ENCODE measurements at regions not wholly inside any gene's neighbourhood (a gene's known extent, or its start where the extent isn't known, plus 50 kb on each side); places are given as distances from the start of the nearest gene placed in this dataset.
A peak's percentile ranks its signal among the peaks of the same experiment; 100 is the strongest.

DNA sequence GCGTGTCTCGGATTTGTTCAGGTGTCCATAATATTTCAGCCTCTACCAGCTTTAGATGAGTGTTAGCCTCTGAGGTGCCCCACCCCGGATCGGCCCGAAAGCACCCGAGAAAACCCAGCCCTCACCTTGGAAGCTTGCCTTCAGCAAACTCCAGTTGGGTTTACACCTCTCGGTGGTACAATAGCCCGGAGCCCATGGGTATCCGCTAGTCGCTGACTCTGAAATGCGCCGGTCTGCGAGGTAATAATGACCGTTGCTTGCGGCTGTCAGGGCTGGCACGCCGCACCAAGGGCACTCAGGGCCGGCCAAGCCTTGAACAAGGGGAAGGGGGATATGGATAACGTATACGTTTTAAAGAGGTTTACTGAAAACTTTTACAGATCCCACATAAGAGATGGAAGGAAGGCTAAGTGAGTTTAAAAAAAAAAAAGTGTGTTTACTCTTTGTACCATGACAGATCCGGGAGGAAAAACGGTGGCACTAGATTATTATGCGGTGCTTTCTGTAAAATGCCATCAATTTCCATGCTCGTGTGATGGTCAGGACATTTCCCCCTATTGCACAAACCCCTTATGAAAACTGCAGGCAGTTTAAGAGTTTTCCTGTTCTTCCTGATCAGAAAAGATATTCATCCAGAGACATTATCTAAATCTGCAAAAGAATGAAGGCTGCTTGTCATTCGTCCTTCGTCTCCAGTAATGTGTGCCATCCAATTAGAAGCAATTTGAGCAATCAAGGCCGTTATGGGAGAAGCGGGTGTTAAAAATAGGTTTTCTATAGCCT lies 124.2 kb downstream of the TMEM161B start:
- no peaks in the 10 kb centered on the region for H3K36me3 Mint-ChIP-seq (ENCODE audit: low read depth)
- no peak overlapping the region for H3K27ac Mint-ChIP-seq
- H3K4me3 Mint-ChIP-seq = no peak overlapping the region
- H3K4me1 Mint-ChIP-seq = peaks cover 5% of the 10 kb centered on the region
- peaks cover 3% of the 10 kb centered on the region for H3K9me3 Mint-ChIP-seq
- no peak for ATAC-seq (replicated peaks)
- H3K27me3 Mint-ChIP-seq = peaks cover 39% of the 10 kb centered on the region

DNA sequence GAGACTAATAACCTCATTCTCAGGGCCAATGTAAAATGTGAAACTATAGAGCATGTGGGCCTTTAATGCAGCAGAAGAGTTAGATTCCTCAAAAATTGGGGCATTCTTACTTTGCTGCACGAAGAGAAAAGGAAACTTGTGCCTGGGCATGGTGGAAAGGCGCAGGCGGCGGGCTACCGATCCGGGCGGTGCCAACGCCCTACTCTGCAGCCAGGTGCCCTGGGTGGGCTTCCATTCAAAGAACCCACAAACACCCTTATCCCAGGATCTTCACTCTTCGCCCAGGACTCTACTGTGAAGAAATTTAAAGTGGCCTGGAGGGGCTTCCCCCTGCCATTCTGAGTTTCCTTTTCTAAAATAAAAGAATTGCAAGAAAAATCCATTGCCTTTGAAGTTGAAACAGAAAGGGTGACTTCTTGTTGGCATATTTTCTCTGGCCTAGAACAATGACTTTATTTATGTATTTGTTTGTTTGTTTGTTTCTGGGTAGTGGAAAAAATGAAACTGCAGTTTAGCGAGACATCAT lies 124.9 kb downstream of the TMEM161B start:
- H3K27me3 Mint-ChIP-seq = peaks cover 35% of the 10 kb centered on the region
- no peak overlapping the region for H3K27ac Mint-ChIP-seq
- no peak overlapping the region for H3K4me3 Mint-ChIP-seq
- H3K4me1 Mint-ChIP-seq = peaks cover 5% of the 10 kb centered on the region
- H3K36me3 Mint-ChIP-seq (ENCODE audit: low read depth) = no peaks in the 10 kb centered on the region
- ATAC-seq (replicated peaks) = no peak
- H3K9me3 Mint-ChIP-seq = peaks cover 3% of the 10 kb centered on the region

GRCh38 chr5:88142886-88143692 lies 125.6 kb downstream of the TMEM161B start:
- H3K36me3 Mint-ChIP-seq (ENCODE audit: low read depth) = no peaks in the 10 kb centered on the region
- peaks cover 5% of the 10 kb centered on the region for H3K4me1 Mint-ChIP-seq
- no peak overlapping the region for H3K4me3 Mint-ChIP-seq
- no peak for ATAC-seq (replicated peaks)
- no peak overlapping the region for H3K27ac Mint-ChIP-seq
- H3K27me3 Mint-ChIP-seq = peaks cover 33% of the 10 kb centered on the region
- H3K9me3 Mint-ChIP-seq = peaks cover 3% of the 10 kb centered on the region

GRCh38 chr5:88142636-88142885 lies 126.1 kb downstream of the TMEM161B start:
- ATAC-seq (replicated peaks) = no peak
- Mint-ChIP-seq H3K36me3 (ENCODE audit: low read depth) (no peaks in the 10 kb centered on the region), H3K9me3 (peaks cover 3% of the 10 kb centered on the region), H3K27ac (no peak overlapping the region), H3K4me3 (no peak overlapping the region), H3K27me3 (peaks cover 32% of the 10 kb centered on the region), H3K4me1 (peaks cover 5% of the 10 kb centered on the region)

DNA sequence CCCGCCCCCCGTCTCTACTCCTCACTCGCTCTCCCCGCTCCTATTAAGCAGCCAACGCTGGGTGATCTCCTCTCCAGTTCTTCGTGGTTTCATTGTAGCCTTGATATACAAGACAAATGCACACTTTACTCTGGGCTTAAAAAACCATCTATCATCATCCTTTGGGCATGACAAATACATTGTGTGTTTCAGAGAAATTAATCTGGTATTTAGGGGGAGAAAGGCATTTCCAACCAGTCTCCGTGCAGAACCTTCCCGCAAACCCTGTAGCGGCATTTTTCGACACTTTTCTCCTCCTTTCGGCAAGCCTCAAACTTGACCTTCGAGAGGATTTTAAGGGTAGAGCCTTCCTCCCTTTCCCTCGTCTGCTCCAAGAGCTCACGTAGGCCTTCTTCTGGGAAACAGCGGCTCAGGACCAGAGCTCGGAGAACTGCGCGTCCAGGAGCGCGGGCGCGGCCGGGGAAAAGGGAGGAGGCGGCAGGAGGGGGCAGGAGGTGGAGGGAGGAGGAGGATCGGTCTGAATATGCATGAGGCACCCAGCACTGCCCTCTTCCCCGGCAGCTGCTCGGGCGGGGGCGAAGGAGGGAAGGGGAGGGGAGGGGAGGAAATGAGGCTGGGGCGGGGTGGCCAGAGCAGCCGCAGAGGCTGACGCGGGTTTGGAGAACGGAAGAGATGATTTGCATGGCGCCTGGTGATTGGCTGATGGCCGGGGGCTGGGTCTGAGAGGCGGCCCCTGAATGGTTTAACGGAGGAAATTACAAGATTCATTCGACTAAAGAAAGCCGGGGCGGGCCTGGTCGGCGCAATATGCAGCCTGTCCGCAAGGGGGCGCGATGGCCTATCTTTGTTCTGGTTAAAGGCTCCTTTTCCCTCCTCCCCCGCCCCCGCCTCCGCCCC lies 127.5 kb downstream of the TMEM161B start:
- Mint-ChIP-seq H3K36me3 (ENCODE audit: low read depth) (no peaks in the 10 kb centered on the region), H3K4me1 (peaks cover 5% of the 10 kb centered on the region)

DNA sequence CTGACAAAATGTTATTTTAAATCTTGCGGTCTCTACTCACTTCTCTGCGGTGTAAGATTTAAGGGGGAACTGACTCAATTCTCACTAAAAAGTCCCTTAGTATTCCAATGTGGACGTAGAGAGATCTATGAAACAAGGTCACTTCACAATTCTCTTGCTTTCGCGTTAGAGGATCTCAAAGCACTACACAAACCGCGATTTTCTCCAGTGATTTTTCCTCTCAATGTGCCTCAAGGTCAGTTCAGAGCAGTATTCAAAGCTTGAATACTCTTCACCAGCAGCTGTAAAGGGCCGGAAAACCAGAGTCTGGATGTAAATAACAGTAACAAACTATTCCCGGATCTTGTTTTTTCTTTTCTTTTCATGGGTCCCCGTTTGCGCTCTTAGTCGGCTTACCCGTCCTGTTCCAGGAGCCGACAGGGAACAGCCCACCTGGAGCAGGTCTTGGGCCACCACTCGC lies 128.2 kb downstream of the TMEM161B start:
- H3K4me1 Mint-ChIP-seq = peaks cover 4% of the 10 kb centered on the region
- no peak for ATAC-seq (replicated peaks)
- no peaks in the 10 kb centered on the region for H3K36me3 Mint-ChIP-seq (ENCODE audit: low read depth)
- no peak overlapping the region for H3K4me3 Mint-ChIP-seq
- peaks cover 27% of the 10 kb centered on the region for H3K27me3 Mint-ChIP-seq
- H3K27ac Mint-ChIP-seq = no peak overlapping the region
- H3K9me3 Mint-ChIP-seq = peaks cover 3% of the 10 kb centered on the region

More for the DNA sequence above, 127.5 kb downstream of the TMEM161B start:
- Mint-ChIP-seq H3K27me3 (peaks cover 30% of the 10 kb centered on the region), H3K27ac (no peak overlapping the region), H3K9me3 (peaks cover 3% of the 10 kb centered on the region), H3K4me3 (no peak overlapping the region)
- ATAC-seq (replicated peaks) = peak; percentile 96

GRCh38 chr5:88130211-88130815 lies 138.3 kb downstream of the TMEM161B start:
- Mint-ChIP-seq H3K4me3 (no peak overlapping the region), H3K27me3 (peaks cover 28% of the 10 kb centered on the region), H3K9me3 (peaks cover 10% of the 10 kb centered on the region), H3K4me1 (no peaks in the 10 kb centered on the region), H3K36me3 (ENCODE audit: low read depth) (no peaks in the 10 kb centered on the region), H3K27ac (no peak overlapping the region)
- ATAC-seq (replicated peaks) = no peak

DNA sequence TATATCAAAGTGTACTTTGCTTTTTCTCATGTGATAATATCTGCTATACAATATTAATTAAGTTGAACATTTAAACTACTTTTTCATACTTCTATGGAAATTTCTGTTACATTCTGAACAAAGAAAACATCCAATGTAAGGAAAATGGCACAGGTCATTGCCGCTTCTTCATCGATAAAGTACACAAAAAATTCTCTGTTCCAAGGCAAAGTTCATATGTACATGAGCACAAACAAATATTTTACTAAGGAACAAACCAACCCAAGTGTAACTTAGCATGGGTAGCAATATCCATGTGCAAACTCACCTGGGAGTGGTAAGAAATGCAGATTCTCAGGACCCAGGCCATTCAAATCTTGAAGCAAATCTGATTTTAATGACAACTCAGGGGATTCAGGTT lies 139.8 kb downstream of the TMEM161B start:
- H3K27ac Mint-ChIP-seq = no peak overlapping the region
- no peak for ATAC-seq (replicated peaks)
- H3K9me3 Mint-ChIP-seq = peaks cover 10% of the 10 kb centered on the region
- H3K27me3 Mint-ChIP-seq = peaks cover 21% of the 10 kb centered on the region
- no peak overlapping the region for H3K4me3 Mint-ChIP-seq
- no peaks in the 10 kb centered on the region for H3K36me3 Mint-ChIP-seq (ENCODE audit: low read depth)
- H3K4me1 Mint-ChIP-seq = no peaks in the 10 kb centered on the region

DNA sequence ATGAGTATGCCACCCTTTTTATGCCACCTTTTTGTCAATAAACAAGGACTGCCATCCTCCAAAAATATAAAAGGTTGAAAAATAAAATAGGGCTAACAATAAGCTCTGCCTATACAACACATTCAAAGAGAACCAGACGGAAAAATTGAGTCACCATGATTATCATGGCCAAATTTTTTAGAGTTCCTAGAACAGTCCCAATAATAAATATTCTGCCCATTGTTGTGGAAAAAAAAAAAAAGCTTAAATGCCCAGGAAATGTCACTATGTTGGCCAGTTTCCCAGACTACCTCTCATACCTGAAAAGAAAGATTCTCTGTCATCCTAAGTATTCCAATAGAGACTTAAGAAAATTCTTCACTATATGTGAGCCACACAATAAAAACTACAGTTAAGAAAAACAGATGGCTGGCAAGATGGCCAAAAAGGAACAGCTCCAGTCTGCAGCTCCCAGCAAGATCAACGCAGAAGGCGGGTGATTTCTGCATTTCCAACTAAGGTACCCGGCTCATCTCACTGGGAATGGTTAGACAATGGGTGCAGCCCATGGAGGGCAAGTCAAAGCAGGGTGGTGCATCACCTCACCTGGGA lies 149.0 kb downstream of the TMEM161B start:
- Mint-ChIP-seq H3K27ac (no peak overlapping the region), H3K4me3 (no peak overlapping the region), H3K27me3 (peaks cover 27% of the 10 kb centered on the region), H3K36me3 (ENCODE audit: low read depth) (no peaks in the 10 kb centered on the region), H3K4me1 (no peaks in the 10 kb centered on the region), H3K9me3 (no peaks in the 10 kb centered on the region)
- no peak for ATAC-seq (replicated peaks)

DNA sequence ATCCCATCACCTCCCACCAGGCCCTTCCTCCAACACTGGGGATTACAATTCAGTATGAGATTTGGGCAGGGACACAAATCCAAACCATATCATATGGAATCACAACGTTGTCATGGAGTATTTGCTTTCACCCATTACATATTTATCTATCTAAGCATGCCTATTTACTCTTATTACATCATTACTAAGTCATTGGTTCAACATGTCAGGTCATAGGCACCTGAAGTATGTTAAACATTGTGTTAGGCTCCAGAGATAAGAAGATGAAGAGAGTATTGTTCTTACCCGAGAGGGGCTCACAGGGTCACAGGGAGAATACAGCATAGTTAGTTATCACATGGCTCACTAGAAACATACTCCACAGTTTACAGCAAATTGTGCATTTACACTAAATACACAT lies 150.5 kb downstream of the TMEM161B start:
- no peaks in the 10 kb centered on the region for H3K4me1 Mint-ChIP-seq
- no peak overlapping the region for H3K4me3 Mint-ChIP-seq
- no peaks in the 10 kb centered on the region for H3K36me3 Mint-ChIP-seq (ENCODE audit: low read depth)
- no peaks in the 10 kb centered on the region for H3K9me3 Mint-ChIP-seq
- peaks cover 27% of the 10 kb centered on the region for H3K27me3 Mint-ChIP-seq
- no peak overlapping the region for H3K27ac Mint-ChIP-seq
- ATAC-seq (replicated peaks) = no peak

- Mint-ChIP-seq H3K9me3 (no peaks in the 10 kb centered on the region), H3K36me3 (ENCODE audit: low read depth) (no peaks in the 10 kb centered on the region), H3K4me1 (no peaks in the 10 kb centered on the region), H3K4me3 (no peak overlapping the region), H3K27me3 (peaks cover 27% of the 10 kb centered on the region), H3K27ac (no peak overlapping the region)
- ATAC-seq (replicated peaks) = no peak
Observed at GRCh38 chr5:88117546-88117945, 151.1 kb downstream of the TMEM161B start.

DNA sequence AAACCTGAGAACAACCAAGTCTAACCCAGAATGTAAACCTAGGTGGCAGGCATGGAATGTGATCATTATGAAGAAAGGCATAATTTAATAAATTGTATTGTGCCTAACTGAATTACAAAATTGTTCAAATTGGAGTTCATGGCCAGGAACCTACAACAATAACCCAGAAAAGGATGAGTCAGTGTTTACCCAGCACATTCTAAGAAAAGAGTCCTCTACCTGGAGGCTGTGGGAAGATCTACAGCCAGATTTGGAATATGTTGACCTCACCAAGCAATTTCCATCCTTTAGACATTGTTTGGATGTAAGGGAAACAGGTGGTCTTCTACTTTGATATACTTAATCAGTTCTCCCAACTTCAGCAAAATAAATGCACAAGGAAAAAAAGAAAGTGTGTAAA lies 152.2 kb downstream of the TMEM161B start:
- Mint-ChIP-seq H3K27me3 (peaks cover 23% of the 10 kb centered on the region), H3K9me3 (no peaks in the 10 kb centered on the region), H3K4me1 (no peaks in the 10 kb centered on the region), H3K27ac (no peak overlapping the region), H3K4me3 (no peak overlapping the region), H3K36me3 (ENCODE audit: low read depth) (no peaks in the 10 kb centered on the region)
- ATAC-seq (replicated peaks) = no peak

DNA sequence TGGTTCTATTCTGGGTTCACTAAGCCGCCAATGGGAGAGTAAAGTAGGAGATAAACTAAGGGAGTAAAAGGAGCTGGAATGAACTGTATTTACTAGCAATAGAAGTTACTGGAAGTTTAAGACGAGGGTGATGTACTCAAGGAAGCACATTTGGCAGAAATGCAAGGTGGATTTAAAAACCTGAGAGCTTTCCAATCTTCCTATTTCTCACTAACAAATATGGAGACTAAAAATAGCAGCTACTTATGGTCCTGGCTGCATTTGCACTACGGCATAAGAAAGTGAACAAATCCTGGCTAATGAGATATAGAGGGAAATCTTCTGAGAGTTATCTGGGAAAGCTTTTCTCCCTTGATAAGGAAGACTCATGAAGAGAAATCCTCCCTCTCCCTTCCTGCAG lies 153.4 kb downstream of the TMEM161B start:
- Mint-ChIP-seq H3K27ac (no peak overlapping the region), H3K9me3 (no peaks in the 10 kb centered on the region), H3K36me3 (ENCODE audit: low read depth) (no peaks in the 10 kb centered on the region), H3K4me1 (no peaks in the 10 kb centered on the region), H3K4me3 (no peak overlapping the region), H3K27me3 (peaks cover 19% of the 10 kb centered on the region)
- ATAC-seq (replicated peaks) = no peak

GRCh38 chr5:88113429-88113828 lies 155.2 kb downstream of the TMEM161B start:
- Mint-ChIP-seq H3K27ac (no peak overlapping the region), H3K36me3 (ENCODE audit: low read depth) (no peaks in the 10 kb centered on the region), H3K27me3 (peaks cover 14% of the 10 kb centered on the region), H3K9me3 (no peaks in the 10 kb centered on the region), H3K4me3 (no peak overlapping the region), H3K4me1 (no peaks in the 10 kb centered on the region)
- no peak for ATAC-seq (replicated peaks)
